Stimulated activated CD4-positive, alpha-beta T cell treated with anti-CD3 and anti-CD28 coated beads, TNF-alpha, amount 100 ng/mL, for 24 hours (primary cell): ENCODE measurements at regions not wholly inside any gene's neighbourhood (a gene's known extent, or its start where the extent isn't known, plus 50 kb on each side); places are given as distances from the start of the nearest gene placed in this dataset.
"Not testable (repeated sequence)": the region's sequence is repeated elsewhere in the genome, so short reads cannot be mapped to it uniquely, and the experiment has no call there.

ENCODE experiments used
- DNase-seq, 3 experiments: peaks; one replicate each; pipeline ENCODE4 v3.0.0-alpha.2; 2020; ENCODE audit warnings: low read depth in 3 of 3

- no peak for DNase-seq
These were observed 250.9 kb upstream of the MKLN1 start for GRCh38 chr7:131076711-131077181.

- DNase-seq: no peak
These were observed 249.9 kb upstream of the MKLN1 start for GRCh38 chr7:131077735-131078134.

GRCh38 chr7:131080754-131081153 lies 246.9 kb upstream of the MKLN1 start:
- no peak for DNase-seq

- no peak for DNase-seq
These were observed 246.4 kb upstream of the MKLN1 start for GRCh38 chr7:131081308-131081707.

- DNase-seq: no peak
These were observed 243.9 kb upstream of the MKLN1 start for GRCh38 chr7:131083781-131084180.

- not testable (repeated sequence) for DNase-seq
These were observed 243.3 kb upstream of the MKLN1 start for GRCh38 chr7:131084336-131084735.

- no peak for DNase-seq
These were observed 239.7 kb upstream of the MKLN1 start for GRCh38 chr7:131087756-131088658.

GRCh38 chr7:131090188-131090587 lies 237.5 kb upstream of the MKLN1 start:
- no peak for DNase-seq

- DNase-seq: no peak
These were observed 236.6 kb upstream of the MKLN1 start for GRCh38 chr7:131090886-131091692.

GRCh38 chr7:131094685-131095084 lies 233.0 kb upstream of the MKLN1 start:
- no peak for DNase-seq

GRCh38 chr7:131095346-131095745 lies 232.3 kb upstream of the MKLN1 start:
- DNase-seq: no peak

- no peak for DNase-seq
These were observed 231.3 kb upstream of the MKLN1 start for GRCh38 chr7:131096267-131096927.

GRCh38 chr7:131097662-131098376 lies 229.9 kb upstream of the MKLN1 start:
- DNase-seq: no peak

GRCh38 chr7:131098527-131098926 lies 229.1 kb upstream of the MKLN1 start:
- DNase-seq: no peak

- DNase-seq: no peak
These were observed 227.2 kb upstream of the MKLN1 start for GRCh38 chr7:131100357-131101054.

GRCh38 chr7:131103997-131104396 lies 223.7 kb upstream of the MKLN1 start:
- no peak for DNase-seq

- no peak for DNase-seq
These were observed 222.9 kb upstream of the MKLN1 start for GRCh38 chr7:131104596-131105293.

GRCh38 chr7:131105294-131105798 lies 222.3 kb upstream of the MKLN1 start:
- DNase-seq: no peak

GRCh38 chr7:131105799-131106680 lies 221.6 kb upstream of the MKLN1 start:
- DNase-seq: peak; percentile 58 to 76 (median 58)
